GM12878 (cell line): ENCODE measurements at regions not wholly inside any gene's neighbourhood (a gene's known extent, or its start where the extent isn't known, plus 50 kb on each side); places are given as distances from the start of the nearest gene placed in this dataset.

Source experiments
- ATAC-seq: fragments of 200-7000 bp; cut with Tn5 transposase; 3 replicates; pipeline ENCODE4 v1.9.1; 2020; ENCODE audit warnings: mild to moderate bottlenecking, moderate library complexity
- BruUV-seq: library from RNA; stranded (reverse); fragments of 400-500 nt; replicated peaks from 2 replicates; lab custom pipeline; 2021; lab: Mats Ljungman, UMichigan
- CTCF ChIA-PET: fragments of 300-600 bp; sonication (Branson Sonifier 250); formaldehyde crosslinking; extraction: SDS; loops from one replicate; lab custom pipeline; 2021; ENCODE audit warnings: inconsistent platforms; lab: Yijun Ruan, JAX
- POLR2A ChIA-PET: fragments of 350-600 bp; formaldehyde crosslinking; extraction: SDS; loops from one replicate; lab custom pipeline; 2021; ENCODE audit warnings: inconsistent platforms; lab: Charles Lee
- RAD21 ChIA-PET: fragments of 300-600 bp; sonication (Branson Sonifier 250); formaldehyde crosslinking; loops from one replicate; lab custom pipeline; 2023; ENCODE audit warnings: antibody characterized with exemption; ENCODE audit not compliant: unreplicated experiment; lab: Charles Lee
- SMC1A ChIA-PET: fragments of 300-600 bp; sonication (Branson Sonifier 250); formaldehyde crosslinking; loops from one replicate; lab custom pipeline; 2023; ENCODE audit not compliant: unreplicated experiment, uncharacterized antibody; lab: Charles Lee
- DNase-seq: peaks from one replicate; pipeline ENCODE4 v3.0.0-alpha.2; 2011; ENCODE audit warnings: low read depth, low spot score
- FAIRE-seq: peaks from 3 replicates; lab custom pipeline; 2011; peaks lifted over from hg19 to GRCh38; lab: Jason Lieb, UNC
- H2AFZ ChIP-seq: 2 replicates; pipeline ENCODE4 v1.6.0; 2011; ENCODE audit warnings: low read depth, low read length, control low read depth; ENCODE audit not compliant: control insufficient read depth
- H3K27ac ChIP-seq: 2 replicates; pipeline ENCODE4 v1.5.1; 2011; ENCODE audit warnings: control low read depth; ENCODE audit not compliant: control insufficient read depth, insufficient read depth
- H3K27me3 ChIP-seq, 2 experiments: replicated peaks in 1 of 2; 2 replicates each; pipeline versions ENCODE4 v1.6.0 to v1.6.1; 2011; ENCODE audit warnings: low read length in 1 of 2; ENCODE audit not compliant: control insufficient read depth in 2 of 2, insufficient read depth in 2 of 2
- H3K36me3 ChIP-seq, 2 experiments: 2 replicates each; pipeline ENCODE4 v1.5.1; 2011; ENCODE audit warnings: low read length in 1 of 2; ENCODE audit not compliant: control insufficient read depth in 2 of 2, insufficient read depth in 2 of 2
- H3K4me1 ChIP-seq: 2 replicates; pipeline ENCODE4 v1.6.1; 2011; ENCODE audit warnings: mild to moderate bottlenecking, low read length, moderate library complexity, mixed read lengths; ENCODE audit not compliant: control insufficient read depth, insufficient read depth
- H3K4me2 ChIP-seq: 2 replicates; pipeline ENCODE4 v1.6.0; 2011; ENCODE audit warnings: control low read depth; ENCODE audit not compliant: control insufficient read depth, insufficient read depth
- H3K4me3 ChIP-seq: fragments of 200-600 bp; sonication (generic); 2 replicates; pipeline ENCODE4 v1.5.1; 2016
- H3K79me2 ChIP-seq: 2 replicates; pipeline ENCODE4 v1.6.0; 2011; ENCODE audit warnings: low read length; ENCODE audit not compliant: control insufficient read depth, insufficient read depth
- H3K9ac ChIP-seq: 2 replicates; pipeline ENCODE4 v1.8.0; 2011; ENCODE audit warnings: low read length, control low read depth, mixed read lengths; ENCODE audit not compliant: control insufficient read depth, insufficient read depth
- H3K9me3 ChIP-seq: replicated peaks from 3 replicates; pipeline ENCODE4 v1.5.1; 2011; ENCODE audit warnings: mild to moderate bottlenecking, low read length; ENCODE audit not compliant: control insufficient read depth, insufficient read depth
- H4K20me1 ChIP-seq: 2 replicates; pipeline ENCODE4 v1.6.0; 2011; ENCODE audit not compliant: control insufficient read depth, insufficient read depth
- BCL3 ChIP-seq: IDR thresholded peaks from 2 replicates; pipeline ENCODE4 v1.6.1; 2011; ENCODE audit warnings: borderline replicate concordance, low read depth, mild to moderate bottlenecking, moderate library complexity, low read length; ENCODE audit not compliant: insufficient read depth, poor library complexity, severe bottlenecking
- CHD1 ChIP-seq: IDR thresholded peaks from 2 replicates; pipeline ENCODE4 v1.6.1; 2012; ENCODE audit warnings: low read depth, low read length, improper control_type of control experiment
- HCFC1 ChIP-seq: fragments of 150-350 bp; IDR thresholded peaks from 2 replicates; pipeline ENCODE4 v1.6.1; 2014; ENCODE audit warnings: low read length
- HDAC2 ChIP-seq: fragments of 200-600 bp; sonication (generic); IDR thresholded peaks from 2 replicates; pipeline ENCODE4 v1.6.1; 2017
- JUND ChIP-seq: IDR thresholded peaks from 2 replicates; pipeline ENCODE4 v1.6.1; 2012; ENCODE audit warnings: low read depth, mild to moderate bottlenecking, low read length, improper control_type of control experiment, moderate library complexity
- PAX5 ChIP-seq: IDR thresholded peaks from 2 replicates; pipeline ENCODE4 v1.6.1; 2011; ENCODE audit warnings: low read depth, low read length, borderline replicate concordance
- REST ChIP-seq: IDR thresholded peaks from 2 replicates; pipeline ENCODE4 v1.6.1; 2012; ENCODE audit warnings: mild to moderate bottlenecking, low read depth, low read length
- SIN3A ChIP-seq: IDR thresholded peaks from 2 replicates; pipeline ENCODE4 v1.6.1; 2012; ENCODE audit warnings: low read depth, low read length, improper control_type of control experiment
- USF1 ChIP-seq: IDR thresholded peaks from 2 replicates; pipeline ENCODE4 v1.6.1; 2011; ENCODE audit warnings: borderline replicate concordance, low read depth, mild to moderate bottlenecking, moderate library complexity, mixed read lengths, low read length; ENCODE audit not compliant: insufficient read depth; ENCODE audit errors: extremely low read length
- ZBTB33 ChIP-seq: fragments of 450-650 bp; IDR thresholded peaks from 2 replicates; pipeline ENCODE4 v1.6.1; 2017; ENCODE audit warnings: mild to moderate bottlenecking
- WGBS: methylation state at CpG from one replicate; pipeline ENCODE4 v1.1.6; 2016; ENCODE audit warnings: low lambda C conversion rate; ENCODE audit not compliant: insufficient replicate concordance, insufficient coverage; ENCODE audit errors: missing lambda C conversion rate; 5-methylcytosine and 5-hydroxymethylcytosine counted together
- in situ Hi-C: fragments of 300-500 bp; cut with MboI; formaldehyde crosslinking; loops from 9 replicates; pipeline ENCODE4 v1.14.3; 2018; ENCODE audit warnings: mixed read lengths
- intact Hi-C: fragments of 100-400 bp; cut with micrococcal nuclease; formaldehyde crosslinking; loops from one replicate; pipeline ENCODE4 v1.14.2; 2022; ENCODE audit not compliant: unreplicated experiment

- in situ Hi-C loops: no loop called here
Measured at GRCh38 chr12:78756936-78757335, 107.6 kb upstream of the SYT1 start.

More at GRCh38 chr12:78756936-78757335, 107.6 kb upstream of the SYT1 start:
- Histone ChIP-seq H3K79me2 (no peaks in the 10 kb centered on the region), H3K4me2 (no peak overlapping the region), H3K4me1 (no peaks in the 10 kb centered on the region), H3K9me3 (no peaks in the 10 kb centered on the region), H3K9ac (no peak overlapping the region), H4K20me1 (no peaks in the 10 kb centered on the region), H3K27me3 (no peaks in the 10 kb centered on the region), H2AFZ (no peak overlapping the region), H3K4me3 (no peak overlapping the region), H3K27ac (no peak overlapping the region), H3K36me3 (no peaks in the 10 kb centered on the region)
- 0% methylated on average over 2 of the region's 2 CpGs for WGBS
- DNase-seq: no peak
- no peak for FAIRE-seq
- TF ChIP-seq BCL3 (no peak), HDAC2 (no peak), HCFC1 (no peak), CHD1 (no peak), JUND (no peak), ZBTB33 (no peak), REST (no peak), SIN3A (no peak), USF1 (no peak), PAX5 (no peak)
- no peak for ATAC-seq
- no TSS peak for BruUV-seq
- ChIA-PET POLR2A (no interaction called here), SMC1A (no interaction called here), RAD21 (no interaction called here), CTCF (no interaction called here)
- intact Hi-C loops: no loop called here
